ENCODE measurements at regions not wholly inside any gene's neighbourhood (a gene's known extent, or its start where the extent isn't known, plus 50 kb on each side); places are given as distances from the start of the nearest gene placed in this dataset.

- peak overlapping the region; percentile 35 for H3K4me3 ChIP-seq (ENCODE audit: low read depth, low read length, poor library complexity, severe bottlenecking)
- intact Hi-C loops (cut with micrococcal nuclease; ENCODE audit: unreplicated experiment) = loop anchor here (1.0 kb wide), 7 partner anchors 30 to 191 kb away; partner anchors contain the start of gene KLF13
- H3K9me3 ChIP-seq (ENCODE audit: low read length) = no peaks in the 10 kb centered on the region
- H3K79me2 ChIP-seq (ENCODE audit: insufficient read depth, low read depth, low read length) = no peaks in the 10 kb centered on the region
- peak overlapping the region; percentile 97 for H3K27ac ChIP-seq (ENCODE audit: low read depth, low read length, poor library complexity, severe bottlenecking)
- TF ChIP-seq EZH2phosphoT487 (IDR thresholded peaks at IDR 0.05; ENCODE audit: borderline replicate concordance, low read depth, low read length) (no peak), CTCF (conservative IDR thresholded peaks at IDR 0.05; ENCODE audit: low read length) (no peak)
- CTCF ChIA-PET (ENCODE audit: unreplicated experiment) = interaction anchor here (0.6 to 1.2 kb wide), 3 partner anchors 13 to 87 kb away, joined by 3 read pairs; no protein-coding TSS in a partner anchor
- no peak for DNase-seq (ENCODE audit: low spot score)
- no peaks in the 10 kb centered on the region for H3K9me2 ChIP-seq (ENCODE audit: insufficient read depth, low read length)
- peaks cover 99% of the 10 kb centered on the region for H3K4me1 ChIP-seq (ENCODE audit: insufficient read depth, low read length, poor library complexity, severe bottlenecking)
- no peaks in the 10 kb centered on the region for H3K36me3 ChIP-seq (ENCODE audit: insufficient read depth, low read length)
- no peaks in the 10 kb centered on the region for H4K20me1 ChIP-seq (ENCODE audit: insufficient read depth, low read length)
- POLR2A ChIA-PET = interaction anchor here (0.7 to 7.2 kb wide), 12 partner anchors 10 to 58 kb away, joined by 3 to 81 read pairs (median 4); no protein-coding TSS in a partner anchor
- H3K4me2 ChIP-seq (ENCODE audit: low read length) = peak overlapping the region; percentile 71
- no TSS peak for BruUV-seq (replicated peaks)
- peak overlapping the region; percentile 2; the same call in 1 of the 2 replicates for H2AFZ ChIP-seq (ENCODE audit: low read length)
Measured at GRCh38 chr15:31266712-31267111, 59.9 kb upstream of the KLF13 start.

GRCh38 chr15:31267161-31268107, 59.2 kb upstream of the KLF13 start:
- Histone ChIP-seq H2AFZ (ENCODE audit: low read length) (peak overlapping the region; percentile 2; the same call in 1 of the 2 replicates), H3K36me3 (ENCODE audit: insufficient read depth, low read length) (no peaks in the 10 kb centered on the region), H3K4me2 (ENCODE audit: low read length) (peak overlapping the region; percentile 71), H3K9me2 (ENCODE audit: insufficient read depth, low read length) (no peaks in the 10 kb centered on the region), H3K4me3 (ENCODE audit: low read depth, low read length, poor library complexity, severe bottlenecking) (peak overlapping the region; percentile 35), H3K27ac (ENCODE audit: low read depth, low read length, poor library complexity, severe bottlenecking) (peak overlapping the region; percentile 97), H4K20me1 (ENCODE audit: insufficient read depth, low read length) (no peaks in the 10 kb centered on the region), H3K79me2 (ENCODE audit: insufficient read depth, low read depth, low read length) (no peaks in the 10 kb centered on the region), H3K9me3 (ENCODE audit: low read length) (no peaks in the 10 kb centered on the region), H3K4me1 (ENCODE audit: insufficient read depth, low read length, poor library complexity, severe bottlenecking) (peaks cover 95% of the 10 kb centered on the region)
- peak; percentile 64 for DNase-seq (ENCODE audit: low spot score)
- CTCF ChIA-PET (ENCODE audit: unreplicated experiment) = interaction anchor here (0.6 to 1.2 kb wide), 5 partner anchors 12 to 86 kb away, joined by 3 to 6 read pairs (median 3); no protein-coding TSS in a partner anchor
- POLR2A ChIA-PET = interaction anchor here (0.7 to 7.2 kb wide), 15 partner anchors 10 to 125 kb away, joined by 3 to 81 read pairs (median 4); no protein-coding TSS in a partner anchor
- no peak for TF ChIP-seq CTCF (conservative IDR thresholded peaks at IDR 0.05; ENCODE audit: low read length)
- TF ChIP-seq EZH2phosphoT487 (IDR thresholded peaks at IDR 0.05; ENCODE audit: borderline replicate concordance, low read depth, low read length) = no peak
- BruUV-seq (replicated peaks) = no TSS peak
- intact Hi-C loops (cut with micrococcal nuclease; ENCODE audit: unreplicated experiment) = no loop called here

All from OCI-LY7 (cell line).